HG03354 (cell line): ENCODE measurements at regions not wholly inside any gene's neighbourhood (a gene's known extent, or its start where the extent isn't known, plus 50 kb on each side); places are given as distances from the start of the nearest gene placed in this dataset.
"Not testable (repeated sequence)": the region's sequence is repeated elsewhere in the genome, so short reads cannot be mapped to it uniquely, and the experiment has no call there.

Experiments used
- ATAC-seq: cut with Tn5 transposase; IDR thresholded peaks from one replicate; pipeline ENCODE4 v1.9.1; 2021; ENCODE audit warnings: mild to moderate bottlenecking; ENCODE audit not compliant: unreplicated experiment, poor library complexity, severe bottlenecking

DNA sequence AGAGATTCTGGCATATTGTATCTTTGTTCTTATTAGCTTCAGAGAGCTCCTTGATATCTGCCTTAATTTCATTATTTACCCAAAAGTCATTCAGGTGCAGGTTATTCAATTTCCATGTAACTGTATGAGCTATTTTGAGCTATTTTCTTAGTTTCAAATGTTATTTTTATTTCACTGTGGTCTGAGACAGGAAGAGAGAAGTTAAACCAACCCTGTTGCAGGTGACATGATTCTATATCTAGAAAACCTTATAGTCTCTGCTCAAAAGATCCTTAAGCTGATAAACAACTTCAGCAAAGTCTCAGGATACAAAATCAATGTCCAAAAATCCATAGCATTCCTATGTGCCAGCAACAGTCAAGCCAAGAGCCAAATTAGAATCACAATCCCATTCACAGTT, 1644.0 kb upstream of the B3GALT2 start:
- peak; percentile 92 for ATAC-seq

DNA sequence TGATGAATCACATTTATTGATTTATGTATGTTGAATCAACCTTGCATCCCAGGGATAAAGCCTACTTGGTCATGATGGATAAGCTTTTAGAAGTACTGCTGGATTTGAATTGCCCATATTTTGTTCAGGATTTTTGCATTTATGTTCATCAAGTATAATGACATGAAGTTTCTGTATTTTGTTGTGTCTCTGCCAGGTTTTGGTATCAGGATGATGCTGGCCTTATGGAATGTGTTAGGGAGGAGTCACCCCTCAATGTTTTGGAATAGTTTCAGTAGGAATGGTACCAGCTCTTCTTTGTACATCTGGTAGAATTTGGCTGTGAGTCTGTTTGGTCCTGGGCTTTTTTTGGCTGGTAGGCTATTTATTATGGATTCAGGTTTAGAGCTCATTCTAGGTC, 1643.1 kb upstream of the B3GALT2 start:
- ATAC-seq, result no peak

DNA sequence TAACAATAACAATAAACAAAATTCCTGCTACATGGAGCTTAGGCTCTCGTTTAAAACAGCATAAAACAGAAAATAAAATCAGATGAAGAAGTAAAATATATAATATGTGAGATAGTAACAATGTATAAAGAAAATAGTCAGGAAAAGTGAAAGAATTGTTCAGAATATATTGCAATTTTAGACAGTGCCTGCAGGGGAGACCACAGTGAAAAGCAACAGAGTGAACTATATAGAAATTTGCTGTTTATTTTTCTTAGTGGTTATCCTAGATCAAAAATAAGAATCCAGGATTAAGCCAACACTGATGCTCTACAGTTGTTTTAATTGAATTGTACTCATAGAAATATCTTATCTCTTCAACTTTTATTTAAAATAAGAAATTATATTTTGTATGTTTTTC, 1639.0 kb upstream of the B3GALT2 start:
- ATAC-seq, result no peak

DNA sequence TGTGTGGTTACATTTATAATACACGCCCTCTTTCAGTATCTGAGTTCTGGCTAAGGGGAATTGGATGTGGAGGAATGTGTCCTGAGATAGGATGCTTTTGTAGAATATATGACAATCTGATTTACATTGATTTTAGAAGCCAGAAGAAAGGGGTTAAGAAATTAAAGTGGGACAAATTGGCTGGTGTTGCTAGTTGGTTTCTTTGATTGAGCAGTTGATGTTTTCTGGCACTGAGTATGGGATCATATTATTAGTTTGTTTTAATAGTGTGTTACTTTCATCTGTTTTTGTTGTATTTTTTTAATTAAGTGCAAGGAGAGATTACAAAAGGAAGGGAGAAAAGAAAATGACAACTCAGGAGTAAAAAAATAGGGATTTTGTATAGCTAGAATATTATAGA, 1634.7 kb upstream of the B3GALT2 start:
- ATAC-seq, result no peak

DNA sequence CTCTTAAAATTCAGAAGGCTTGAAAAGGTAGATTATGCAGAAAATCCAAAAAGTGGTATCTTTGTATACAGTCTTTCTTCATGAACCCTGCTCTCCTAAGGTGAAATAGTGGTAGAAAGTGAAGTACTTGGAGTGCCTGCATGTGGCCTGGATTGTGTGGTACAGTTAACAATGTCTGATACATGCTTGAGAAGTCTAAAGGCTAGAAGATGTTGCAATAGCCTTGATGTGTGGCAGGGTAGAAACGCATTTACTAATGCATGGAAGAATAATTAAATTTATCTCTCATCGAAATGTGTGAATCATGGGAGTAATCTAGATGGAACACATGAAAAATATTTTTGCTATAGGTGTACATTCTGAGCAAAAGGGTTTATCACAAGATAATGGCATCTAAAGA, 1632.3 kb upstream of the B3GALT2 start:
- no peak for ATAC-seq

DNA sequence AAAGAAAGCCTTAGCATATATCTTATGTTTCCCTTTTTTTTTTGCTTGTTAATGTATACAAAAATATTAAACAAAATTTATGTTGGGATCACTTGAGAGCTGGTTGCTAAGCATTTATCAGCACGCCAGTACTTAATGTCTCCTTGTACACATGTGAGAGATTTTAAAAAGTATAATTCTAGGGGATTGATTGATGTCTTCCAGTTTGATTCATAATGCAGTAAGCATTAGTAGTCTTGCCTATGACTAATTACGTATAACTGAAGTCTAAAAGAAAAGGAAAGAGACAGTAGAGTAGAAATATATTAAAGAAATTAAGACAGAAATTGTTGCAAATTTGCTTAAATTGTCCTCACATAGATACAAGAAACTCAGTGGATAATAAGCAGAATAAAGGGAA, 1630.4 kb upstream of the B3GALT2 start:
- ATAC-seq, result no peak

DNA sequence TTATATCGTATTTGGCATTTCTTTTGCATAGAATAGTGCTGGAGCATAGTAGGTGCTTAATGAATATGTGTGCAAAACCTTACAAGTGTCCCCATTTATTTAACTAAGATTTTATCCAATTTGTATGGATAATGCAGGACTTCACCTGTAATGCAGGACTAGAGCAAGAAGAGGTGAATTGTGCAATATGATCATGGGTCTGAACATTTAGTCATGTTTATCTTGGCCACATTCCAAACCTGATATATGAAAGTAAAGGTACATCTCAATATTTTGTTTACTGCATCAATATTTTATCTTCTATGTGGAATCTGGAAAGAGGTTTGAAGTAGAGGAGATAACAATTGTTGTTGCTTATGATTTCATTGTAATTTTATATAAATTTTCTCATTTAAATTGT, 1626.7 kb upstream of the B3GALT2 start:
- no peak for ATAC-seq

DNA sequence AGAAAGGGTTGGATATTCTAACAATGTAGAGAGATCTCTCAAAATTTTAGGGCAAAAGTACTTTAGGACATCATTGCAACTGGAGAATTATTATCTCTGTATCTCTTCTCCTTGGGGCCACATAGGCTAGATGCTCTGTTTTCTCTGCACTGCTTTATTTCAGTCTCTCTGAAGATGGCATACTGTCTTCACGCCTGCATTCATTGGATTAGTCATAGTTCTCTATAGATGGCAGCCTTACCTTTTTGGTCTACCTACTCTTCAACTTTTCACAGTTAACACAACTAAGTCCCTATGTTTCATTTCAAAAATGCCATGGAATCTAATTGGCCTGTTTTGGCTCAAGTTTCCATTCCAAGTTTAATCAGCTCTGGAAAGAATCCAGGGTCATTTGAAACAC, 1623.3 kb upstream of the B3GALT2 start:
- no peak for ATAC-seq

DNA sequence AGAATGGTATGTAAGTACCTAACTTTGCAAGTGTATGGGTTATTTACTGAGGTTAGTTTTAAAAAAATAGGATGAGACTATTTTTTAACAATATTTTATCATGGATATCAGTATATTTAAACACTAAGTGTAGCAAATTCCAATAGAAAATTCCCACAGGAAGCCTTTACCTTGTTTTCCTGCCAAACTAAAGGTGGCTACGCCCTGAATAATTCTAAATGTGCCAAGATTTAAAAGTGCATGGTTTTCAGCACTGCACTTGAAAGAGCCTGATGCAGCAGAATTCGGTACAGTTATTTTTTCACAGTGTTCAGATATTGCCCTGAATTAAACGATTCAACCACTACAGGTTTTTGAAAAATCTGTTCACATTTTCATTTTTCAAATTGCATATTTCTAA, 1622.8 kb upstream of the B3GALT2 start:
- ATAC-seq, result no peak

DNA sequence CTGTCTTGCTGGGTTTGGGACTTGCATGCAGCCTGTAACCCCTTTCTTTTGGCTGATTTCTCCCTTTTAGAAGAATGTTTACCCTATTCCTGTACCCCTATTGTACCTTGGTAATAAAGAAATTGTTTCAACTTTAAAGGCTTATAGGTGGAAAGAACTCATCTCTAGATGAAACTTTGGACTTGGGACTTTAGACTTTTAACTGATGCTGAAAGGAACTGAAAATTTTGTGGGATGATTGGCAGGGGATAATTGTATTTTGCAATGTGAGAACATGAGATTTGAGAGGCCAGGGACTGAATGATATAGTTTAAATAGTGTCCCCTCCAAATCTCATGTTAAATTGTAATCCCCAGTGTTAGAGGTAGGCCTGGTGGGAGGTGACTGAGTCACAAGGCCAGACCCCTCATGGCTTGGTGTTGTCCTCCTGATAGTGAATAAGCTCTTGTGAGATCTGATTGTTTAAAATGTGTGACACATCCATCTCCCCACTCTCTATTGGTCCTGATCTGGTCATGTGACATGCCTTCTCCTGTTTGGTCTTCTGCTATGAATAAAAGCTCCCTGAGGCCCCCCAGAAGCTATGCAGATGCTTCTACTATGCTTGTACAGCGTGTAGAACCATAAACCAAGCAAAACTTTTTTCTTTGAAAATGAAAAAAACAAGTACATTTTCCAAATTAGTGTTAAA, 1621.3 kb upstream of the B3GALT2 start:
- no peak for ATAC-seq

DNA sequence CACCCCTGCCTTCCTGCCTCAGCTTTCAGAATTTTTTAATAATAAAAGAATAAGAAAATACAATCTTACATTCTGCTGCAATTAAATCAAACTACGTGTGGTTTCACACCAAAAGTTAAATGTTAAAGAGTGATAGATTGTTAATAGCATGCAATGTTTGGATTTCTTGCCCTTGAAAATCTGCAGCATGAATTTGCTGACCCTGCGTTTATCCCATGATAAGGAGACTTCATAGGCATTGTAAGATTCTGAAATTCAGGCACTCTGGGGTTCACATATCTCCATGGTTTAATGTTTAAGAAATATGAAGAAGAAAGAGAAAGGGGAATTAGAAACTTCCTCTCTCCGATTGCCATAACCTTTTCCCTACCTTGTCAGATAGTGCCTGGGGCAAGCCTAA, 1616.2 kb upstream of the B3GALT2 start:
- no peak for ATAC-seq

DNA sequence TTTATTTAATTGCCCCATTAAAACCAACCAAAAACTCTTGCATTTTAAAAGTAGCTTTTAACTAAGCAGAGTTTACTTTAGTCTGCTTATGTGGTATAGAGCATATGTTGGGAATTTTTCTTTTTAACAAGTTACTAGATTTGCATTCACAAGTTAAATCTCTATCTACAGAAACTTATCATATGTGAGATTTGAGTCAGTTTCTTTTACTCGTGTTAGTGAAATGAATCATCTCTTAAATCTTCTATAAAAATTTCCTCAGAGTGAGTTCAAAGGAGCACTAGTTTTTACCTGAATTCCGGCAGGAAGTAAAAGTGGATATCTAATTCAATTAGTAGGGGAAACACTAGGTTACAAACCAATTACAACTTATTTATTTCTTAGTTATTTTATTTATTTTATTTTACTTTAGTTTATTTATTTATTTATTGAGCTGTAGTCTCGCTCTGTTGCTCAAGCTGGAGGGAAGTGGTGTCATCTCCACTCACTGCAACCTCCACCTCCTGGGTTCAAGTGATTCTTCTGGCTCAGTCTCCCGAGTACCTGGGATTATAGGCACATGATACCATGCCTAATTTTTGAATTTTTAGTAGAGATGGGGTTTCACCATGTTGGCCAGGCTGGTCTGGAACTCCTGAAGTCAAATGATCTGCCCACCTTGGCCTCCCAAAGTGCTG, 1609.6 kb upstream of the B3GALT2 start:
- ATAC-seq, result peak; percentile 92

DNA sequence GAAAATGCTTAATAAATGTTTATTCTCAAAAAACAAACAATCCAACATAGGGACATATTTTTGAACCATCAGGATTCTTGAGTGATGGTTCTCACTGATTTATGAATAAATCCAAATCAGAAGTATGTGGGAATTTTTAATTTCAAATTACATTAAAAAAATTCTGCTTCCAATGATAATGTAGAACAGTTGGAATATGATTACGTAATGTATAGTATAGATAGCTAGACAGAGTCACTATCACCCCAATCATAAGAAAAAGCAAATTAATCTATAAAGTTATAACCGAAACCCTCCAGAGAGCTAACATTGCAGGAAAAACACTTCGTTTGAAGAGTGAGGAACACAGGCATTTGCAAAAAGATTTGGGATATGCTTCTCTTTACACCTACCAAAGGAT, 1600.6 kb upstream of the B3GALT2 start:
- no peak for ATAC-seq

DNA sequence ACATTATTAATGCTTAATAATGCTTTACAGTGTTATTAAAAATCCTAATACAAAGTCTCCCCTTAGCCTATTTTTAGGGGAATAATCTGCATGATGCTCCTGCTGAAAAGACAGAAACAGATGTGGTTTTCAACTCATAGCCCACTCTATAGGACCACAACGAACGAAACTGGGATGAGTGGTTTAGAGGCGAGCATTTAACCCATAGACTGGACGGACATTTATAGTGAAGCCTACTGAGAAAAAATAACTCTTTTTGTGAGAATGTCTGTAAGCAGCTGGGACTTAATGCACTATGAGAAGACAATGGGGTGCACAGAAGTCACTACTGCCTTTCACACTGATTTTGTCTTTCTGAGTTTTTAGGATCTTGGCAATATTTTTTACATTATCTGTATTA, 1599.6 kb upstream of the B3GALT2 start:
- no peak for ATAC-seq

DNA sequence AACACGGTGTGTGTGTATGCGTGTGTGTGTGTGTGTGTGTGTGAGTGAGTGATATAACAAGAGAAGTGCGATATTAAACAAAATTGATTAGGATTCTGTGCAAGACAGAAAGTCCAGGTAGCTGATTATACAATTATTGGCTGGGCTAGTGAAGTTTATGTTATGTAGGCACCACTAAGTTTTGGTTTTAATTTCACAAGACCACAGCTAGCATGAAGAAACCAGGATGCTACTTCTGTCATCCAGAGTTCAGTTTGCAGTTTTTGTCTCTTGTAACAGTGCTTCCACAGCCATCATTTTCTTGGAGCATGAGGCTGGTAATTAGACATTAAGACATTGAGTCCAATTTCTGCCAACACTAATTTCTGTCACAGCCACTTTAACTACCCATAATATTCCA, 1590.2 kb upstream of the B3GALT2 start:
- no peak for ATAC-seq

DNA sequence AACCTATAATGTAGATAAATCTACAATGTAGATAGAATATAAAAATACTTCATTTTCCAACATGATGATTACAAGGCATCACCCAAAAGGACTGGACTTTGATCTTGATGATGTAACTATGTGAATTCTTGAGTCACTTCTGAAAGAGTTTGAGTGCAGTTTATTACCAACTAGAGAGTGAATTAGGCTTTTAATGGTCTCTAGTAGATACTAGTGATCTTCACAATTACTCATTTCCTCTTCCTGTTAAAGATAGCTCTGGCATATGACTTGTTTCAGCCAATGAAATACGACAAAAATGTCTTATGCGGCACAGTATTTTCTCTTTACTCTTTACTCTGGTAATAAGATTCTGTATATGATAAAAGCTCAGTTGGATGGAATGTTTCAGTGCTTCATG, 1588.1 kb upstream of the B3GALT2 start:
- ATAC-seq, result no peak

DNA sequence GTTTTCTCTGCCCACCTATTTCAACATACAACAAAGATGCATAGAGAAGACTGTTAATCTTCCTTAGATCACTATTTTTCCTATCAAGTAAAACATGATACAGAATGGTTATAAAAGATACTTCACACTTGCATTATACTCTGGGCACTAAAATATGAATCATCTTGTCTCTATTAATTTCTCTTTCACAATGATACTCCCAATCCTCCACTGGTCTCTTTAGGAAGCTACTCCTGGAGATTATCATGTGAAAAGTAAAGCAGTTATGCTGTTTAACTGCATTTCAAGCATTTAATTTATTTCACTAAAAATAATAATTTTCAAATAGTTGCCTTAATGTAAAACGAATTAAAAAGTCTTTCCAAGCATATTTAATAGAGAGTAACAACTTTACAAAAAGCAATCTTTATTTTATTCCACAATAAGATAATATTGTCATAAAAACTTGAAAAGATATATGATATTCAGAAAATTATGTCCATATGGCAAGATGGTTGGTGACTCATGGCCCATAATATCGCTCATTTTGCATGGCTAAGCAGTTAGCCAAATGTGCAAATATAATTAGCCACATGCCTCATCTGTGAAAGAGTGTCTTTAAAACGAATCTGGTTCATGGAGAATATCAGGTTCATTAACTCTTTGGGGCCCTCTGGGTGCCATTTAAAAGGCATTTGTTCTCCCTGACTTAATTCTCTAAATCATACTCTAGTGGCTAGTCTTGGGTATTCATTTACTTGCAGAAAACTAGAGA, 1569.0 kb upstream of the B3GALT2 start:
- no peak for ATAC-seq

DNA sequence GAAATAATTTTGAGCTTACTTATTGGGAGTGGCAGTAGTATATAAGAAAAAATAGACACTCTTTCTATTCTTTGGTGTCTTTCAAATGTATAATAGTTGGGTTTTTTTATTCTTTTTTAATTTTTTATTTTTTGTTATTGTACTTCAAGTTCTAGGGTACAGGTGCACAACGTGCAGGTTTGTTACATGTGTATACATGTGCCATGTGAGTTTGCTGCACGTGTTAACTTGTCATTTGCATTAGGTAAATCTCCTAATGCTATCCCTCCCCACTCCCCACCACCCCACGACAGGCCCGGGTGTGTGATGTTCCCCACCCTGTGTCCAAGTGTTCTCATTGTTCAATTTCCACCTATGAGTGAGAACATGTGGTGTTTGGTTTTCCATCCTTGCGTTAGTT, 1552.4 kb upstream of the B3GALT2 start:
- ATAC-seq, result not testable (repeated sequence)

DNA sequence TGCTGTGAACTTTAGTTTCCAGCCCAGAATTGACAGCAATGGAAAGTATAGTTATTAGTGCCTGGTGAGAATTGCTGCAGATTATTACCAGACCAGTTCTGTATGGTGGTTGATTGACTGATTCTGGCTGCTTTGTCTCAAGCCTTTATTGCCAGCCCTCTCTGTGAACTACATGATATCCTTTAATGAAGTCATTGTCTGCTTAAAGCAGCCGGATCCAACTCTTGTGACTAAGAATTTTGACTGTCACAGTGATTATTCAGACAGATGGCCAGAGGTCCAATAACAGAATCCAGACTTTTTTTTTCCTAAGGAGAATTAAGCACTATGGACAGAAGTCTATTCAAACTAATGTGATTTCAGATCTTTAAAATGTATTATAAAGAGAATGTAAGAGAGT, 1548.6 kb upstream of the B3GALT2 start:
- ATAC-seq, result no peak

DNA sequence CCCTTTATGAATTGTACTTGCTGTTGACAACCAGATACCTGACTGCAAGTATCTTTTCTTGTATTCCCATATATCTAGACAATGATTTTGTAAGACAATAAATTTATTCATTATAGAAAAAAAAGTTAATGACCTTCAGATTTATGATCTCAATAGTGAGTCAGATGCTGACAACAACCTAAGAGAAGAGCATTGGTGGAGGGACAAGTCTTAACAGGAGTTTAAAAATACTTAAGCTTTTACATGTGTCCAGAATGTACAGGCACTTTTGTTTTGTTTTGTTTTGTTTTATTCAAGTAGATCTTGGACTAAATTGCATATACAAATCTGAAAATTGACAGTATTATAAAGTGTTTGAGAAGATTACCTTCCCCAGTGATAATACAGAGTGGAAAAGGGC, 1544.6 kb upstream of the B3GALT2 start:
- no peak for ATAC-seq

DNA sequence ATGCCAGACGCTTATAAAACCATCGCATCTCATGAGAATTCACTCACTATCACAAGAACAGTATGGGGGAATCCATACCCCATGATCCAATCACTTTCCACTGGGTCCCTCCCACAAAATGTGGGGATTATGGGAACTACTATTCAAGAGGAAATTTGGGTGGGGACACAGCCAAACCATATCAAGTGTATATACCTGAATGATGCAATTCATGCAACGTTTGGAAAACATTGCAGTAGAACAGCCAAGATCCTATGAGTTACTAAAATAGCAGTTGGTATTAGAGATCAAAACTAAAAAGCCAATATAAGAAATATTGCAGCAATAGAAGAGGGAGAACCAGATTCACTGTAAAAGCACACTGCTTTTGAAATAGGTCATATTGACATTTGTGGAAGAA, 1543.9 kb upstream of the B3GALT2 start:
- ATAC-seq, result no peak
